ENCODE measurements at regions not wholly inside any gene's neighbourhood (a gene's known extent, or its start where the extent isn't known, plus 50 kb on each side); places are given as distances from the start of the nearest gene placed in this dataset.
"Not testable (repeated sequence)": the region's sequence is repeated elsewhere in the genome, so short reads cannot be mapped to it uniquely, and the experiment has no call there.

DNA sequence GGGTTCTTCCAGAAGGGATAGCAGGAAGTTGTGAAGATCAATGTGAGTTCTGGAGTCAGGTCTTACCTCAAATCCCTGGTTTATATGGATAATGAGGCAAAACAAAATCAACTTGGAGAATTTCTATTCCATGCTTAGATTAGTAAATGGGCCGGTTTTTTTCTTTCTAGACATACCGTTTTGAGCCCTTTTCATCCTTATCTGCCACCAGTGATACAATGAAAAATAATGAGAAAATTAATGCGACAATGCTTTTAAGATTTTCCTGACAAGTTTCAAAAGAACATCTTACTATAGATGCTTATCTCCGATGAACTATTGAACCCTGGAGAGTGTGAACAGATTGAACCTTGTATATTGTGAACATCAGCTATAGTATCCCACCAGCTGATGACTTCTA is 262.7 kb downstream of the BTG1 start:
- TF ChIP-seq, protein P1, sequence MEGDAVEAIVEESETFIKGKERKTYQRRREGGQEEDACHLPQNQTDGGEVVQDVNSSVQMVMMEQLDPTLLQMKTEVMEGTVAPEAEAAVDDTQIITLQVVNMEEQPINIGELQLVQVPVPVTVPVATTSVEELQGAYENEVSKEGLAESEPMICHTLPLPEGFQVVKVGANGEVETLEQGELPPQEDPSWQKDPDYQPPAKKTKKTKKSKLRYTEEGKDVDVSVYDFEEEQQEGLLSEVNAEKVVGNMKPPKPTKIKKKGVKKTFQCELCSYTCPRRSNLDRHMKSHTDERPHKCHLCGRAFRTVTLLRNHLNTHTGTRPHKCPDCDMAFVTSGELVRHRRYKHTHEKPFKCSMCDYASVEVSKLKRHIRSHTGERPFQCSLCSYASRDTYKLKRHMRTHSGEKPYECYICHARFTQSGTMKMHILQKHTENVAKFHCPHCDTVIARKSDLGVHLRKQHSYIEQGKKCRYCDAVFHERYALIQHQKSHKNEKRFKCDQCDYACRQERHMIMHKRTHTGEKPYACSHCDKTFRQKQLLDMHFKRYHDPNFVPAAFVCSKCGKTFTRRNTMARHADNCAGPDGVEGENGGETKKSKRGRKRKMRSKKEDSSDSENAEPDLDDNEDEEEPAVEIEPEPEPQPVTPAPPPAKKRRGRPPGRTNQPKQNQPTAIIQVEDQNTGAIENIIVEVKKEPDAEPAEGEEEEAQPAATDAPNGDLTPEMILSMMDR (IDR thresholded peaks at IDR 0.05; ENCODE audit: insufficient read depth, low read depth, low read length) = no peak
- DNase-seq (ENCODE audit: low read depth) = no peak
- no peak overlapping the region for H3K4me3 ChIP-seq (ENCODE audit: low read depth, low read length)

DNA sequence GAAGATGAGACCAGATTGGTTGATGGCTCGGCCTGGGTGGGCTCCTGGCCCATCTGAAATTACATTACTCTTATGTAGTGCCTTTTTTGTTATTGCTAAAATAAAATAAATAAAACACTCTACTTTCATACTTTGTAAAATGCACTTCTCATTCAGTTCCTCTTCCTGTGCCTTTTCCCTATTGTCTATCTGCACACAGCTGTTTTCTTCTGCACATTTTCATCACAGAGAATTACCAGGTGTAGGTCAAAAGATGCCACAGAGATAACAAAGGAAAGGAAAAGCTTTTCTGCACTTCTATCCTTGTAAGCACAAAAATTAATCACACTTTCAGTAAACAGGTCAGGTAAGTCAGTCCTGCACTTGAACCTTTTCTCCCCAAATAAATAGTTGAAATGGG is 265.1 kb downstream of the BTG1 start:
- DNase-seq (ENCODE audit: low read depth) = no peak
- H3K4me3 ChIP-seq (ENCODE audit: low read depth, low read length) = no peak overlapping the region
- TF ChIP-seq, protein P1 (IDR thresholded peaks at IDR 0.05; ENCODE audit: insufficient read depth, low read depth, low read length) = no peak

DNA sequence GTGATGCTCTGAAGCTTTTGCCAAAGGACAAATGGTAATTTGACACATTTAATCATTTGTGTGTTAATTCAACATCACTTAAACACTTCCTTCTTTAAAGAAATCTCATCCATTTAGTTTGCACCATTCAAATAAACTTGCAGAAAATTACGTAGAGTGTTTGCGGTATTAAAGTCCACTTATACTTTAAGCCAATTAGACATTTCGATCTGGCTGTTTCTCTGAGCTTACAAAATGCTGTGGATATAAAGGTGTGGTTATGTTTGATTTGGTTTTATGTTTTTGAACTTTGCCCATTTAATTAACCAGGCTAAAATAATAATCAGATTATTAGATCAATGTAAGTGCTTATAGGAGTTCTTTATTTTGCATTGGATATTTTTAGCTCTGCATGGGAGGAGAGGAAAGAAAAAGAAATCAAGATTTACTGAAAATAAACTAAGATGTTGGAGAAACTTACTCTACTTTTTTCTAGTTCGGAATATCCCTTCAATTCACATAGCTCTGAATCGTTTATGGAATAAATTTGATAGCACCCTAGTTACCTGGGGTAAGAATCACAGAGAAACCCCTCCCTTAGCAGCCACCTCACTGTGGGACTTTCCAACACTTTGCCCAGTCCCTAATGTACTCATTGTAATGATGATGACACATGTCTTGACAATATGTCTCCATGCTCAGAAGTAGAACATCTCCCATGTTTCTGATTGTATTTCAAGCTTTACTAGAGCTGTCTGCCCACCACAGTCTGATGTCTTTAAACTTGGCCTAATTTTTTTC is 268.0 kb downstream of the BTG1 start:
- no peak overlapping the region for H3K4me3 ChIP-seq (ENCODE audit: low read depth, low read length)
- TF ChIP-seq, protein P1 (IDR thresholded peaks at IDR 0.05; ENCODE audit: insufficient read depth, low read depth, low read length) = no peak
- DNase-seq (ENCODE audit: low read depth) = no peak

DNA sequence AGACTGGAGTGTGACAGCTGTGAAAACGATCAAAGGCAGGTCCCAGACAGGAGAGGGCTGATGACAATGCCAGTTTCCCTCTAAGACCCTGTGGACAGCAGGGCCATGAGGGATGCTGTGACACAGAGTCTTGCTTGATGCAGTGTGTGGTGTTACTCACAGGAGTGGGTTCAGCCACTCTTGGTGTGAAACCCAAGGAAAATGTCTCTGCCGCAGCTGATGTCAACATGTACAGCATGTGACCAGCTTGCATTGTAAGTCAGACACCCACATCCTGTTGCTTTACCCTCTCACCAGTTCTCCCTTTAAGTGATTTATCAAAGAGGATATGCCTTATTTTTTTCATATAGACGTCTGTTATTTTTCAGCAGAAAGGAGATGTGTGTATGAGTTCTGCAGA is 268.6 kb downstream of the BTG1 start:
- DNase-seq (ENCODE audit: low read depth) = peak; percentile 30
- TF ChIP-seq, protein P1 (IDR thresholded peaks at IDR 0.05; ENCODE audit: insufficient read depth, low read depth, low read length) = no peak
- no peak overlapping the region for H3K4me3 ChIP-seq (ENCODE audit: low read depth, low read length)

DNA sequence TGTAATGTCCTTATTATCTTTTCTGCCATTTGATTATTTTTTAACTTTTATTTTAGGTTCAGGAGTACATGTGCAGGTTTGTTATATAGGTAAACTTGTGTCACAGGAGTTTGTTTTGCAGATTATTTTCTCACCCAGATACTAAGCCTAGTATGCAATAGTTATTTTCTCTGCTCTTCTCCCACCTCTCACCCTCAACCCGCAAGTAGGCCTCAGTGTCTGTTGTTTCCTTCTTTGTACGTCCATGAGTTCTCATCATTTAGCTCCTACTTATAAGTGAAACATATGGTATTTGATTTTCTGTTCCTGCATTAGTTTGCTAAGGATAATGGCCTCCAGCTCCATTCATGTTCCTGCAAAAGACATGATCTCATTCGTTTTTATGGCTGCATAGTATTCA is 270.0 kb downstream of the BTG1 start:
- DNase-seq (ENCODE audit: low read depth); H3K4me3 ChIP-seq (ENCODE audit: low read depth, low read length): not testable (repeated sequence)

DNA sequence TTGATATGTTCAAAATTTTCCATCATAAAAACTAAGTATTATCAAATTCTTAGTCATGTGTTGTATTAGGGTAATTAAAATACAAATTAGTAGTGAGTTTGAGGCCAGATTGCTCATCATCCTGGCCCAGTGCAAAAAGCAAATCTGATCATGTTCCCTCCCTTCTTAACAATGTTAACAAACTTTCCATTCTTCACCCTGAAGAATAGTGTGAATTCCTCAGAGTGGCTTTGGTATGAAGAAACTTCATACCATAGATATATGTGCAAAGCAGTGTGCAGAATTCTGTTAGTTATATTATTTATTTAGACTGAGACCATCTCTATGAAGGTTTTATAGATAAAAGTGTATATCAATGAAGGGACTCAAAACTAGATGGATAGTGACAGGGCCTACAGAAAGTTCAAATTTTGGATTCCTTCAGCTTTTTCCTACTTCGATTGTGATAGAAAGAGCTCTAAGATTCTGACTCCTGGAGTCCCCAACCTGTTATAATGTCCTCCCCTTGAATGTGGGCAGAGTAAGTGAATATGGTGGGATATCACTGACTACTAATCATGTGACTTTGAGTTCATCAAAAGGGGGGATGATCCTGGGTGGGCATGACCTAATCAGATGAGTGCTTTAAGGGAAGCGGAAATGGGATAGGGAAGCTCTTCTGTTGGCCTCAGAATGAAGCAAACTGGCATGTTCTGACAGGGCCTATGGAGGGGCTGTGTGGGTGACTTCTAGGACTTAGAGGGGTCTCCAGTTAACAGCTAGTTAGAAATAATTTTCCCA is 271.4 kb downstream of the BTG1 start:
- H3K4me3 ChIP-seq (ENCODE audit: low read depth, low read length) = no peak overlapping the region
- TF ChIP-seq, protein P1 (IDR thresholded peaks at IDR 0.05; ENCODE audit: insufficient read depth, low read depth, low read length) = no peak
- no peak for DNase-seq (ENCODE audit: low read depth)

DNA sequence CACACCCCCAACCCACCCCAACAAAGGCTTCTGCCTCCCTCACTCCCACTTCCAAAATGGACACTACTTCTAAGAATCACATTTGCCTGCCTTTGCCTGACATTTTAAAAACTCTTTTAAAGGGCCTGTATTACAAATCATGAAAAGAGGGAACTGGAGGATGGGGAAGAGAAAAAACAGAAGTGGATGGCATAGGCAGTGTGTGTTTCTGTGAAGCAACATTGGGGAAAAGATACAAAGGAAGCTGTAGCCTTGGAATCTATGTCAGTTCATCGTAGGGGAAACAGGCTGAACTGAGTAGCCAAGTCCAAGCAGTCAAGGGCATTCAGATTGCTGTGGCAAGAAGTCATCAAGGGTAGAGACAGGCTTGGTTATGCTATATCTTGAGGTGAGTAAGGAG is 273.9 kb downstream of the BTG1 start:
- no peak overlapping the region for H3K4me3 ChIP-seq (ENCODE audit: low read depth, low read length)
- no peak for DNase-seq (ENCODE audit: low read depth)
- TF ChIP-seq, protein P1 (IDR thresholded peaks at IDR 0.05; ENCODE audit: insufficient read depth, low read depth, low read length) = no peak

All from fibroblast of villous mesenchyme (primary cell).